ENCODE measurements at regions not wholly inside any gene's neighbourhood (a gene's known extent, or its start where the extent isn't known, plus 50 kb on each side); places are given as distances from the start of the nearest gene placed in this dataset.

- no peak for TF ChIP-seq SIN3A (IDR thresholded peaks at IDR 0.05; ENCODE audit: borderline replicate concordance, insufficient read depth, low read length)
- TF ChIP-seq TAF1 (IDR thresholded peaks at IDR 0.05; ENCODE audit: borderline replicate concordance, insufficient read depth, low read length): no peak
- no peak for TF ChIP-seq FOXP2 (optimal IDR thresholded peaks at IDR 0.05; ENCODE audit: borderline replicate concordance, extremely low read depth, extremely low read length, insufficient read depth)
- TF ChIP-seq POLR2AphosphoS5 (IDR thresholded peaks at IDR 0.05; ENCODE audit: low read depth, low read length): no peak
- TF ChIP-seq REST (IDR thresholded peaks at IDR 0.05; ENCODE audit: insufficient read depth in 1 of 2, low read depth in 2 of 2, low read length in 2 of 2): no peak
These were observed 61.9 kb upstream of the JARID2 start for GRCh38 chr6:15183979-15184378.

- TF ChIP-seq SIN3A (IDR thresholded peaks at IDR 0.05; ENCODE audit: borderline replicate concordance, insufficient read depth, low read length) (no peak), REST (IDR thresholded peaks at IDR 0.05; ENCODE audit: insufficient read depth in 1 of 2, low read depth in 2 of 2, low read length in 2 of 2) (no peak), POLR2AphosphoS5 (IDR thresholded peaks at IDR 0.05; ENCODE audit: low read depth, low read length) (no peak), FOXP2 (optimal IDR thresholded peaks at IDR 0.05; ENCODE audit: borderline replicate concordance, extremely low read depth, extremely low read length, insufficient read depth) (no peak), TAF1 (IDR thresholded peaks at IDR 0.05; ENCODE audit: borderline replicate concordance, insufficient read depth, low read length) (no peak)
These were observed 61.4 kb upstream of the JARID2 start for GRCh38 chr6:15184441-15184861.

GRCh38 chr6:15194453-15194852 lies 51.4 kb upstream of the JARID2 start:
- no peak for TF ChIP-seq REST (IDR thresholded peaks at IDR 0.05; ENCODE audit: insufficient read depth in 1 of 2, low read depth in 2 of 2, low read length in 2 of 2)
- TF ChIP-seq POLR2AphosphoS5 (IDR thresholded peaks at IDR 0.05; ENCODE audit: low read depth, low read length): no peak
- TF ChIP-seq SIN3A (IDR thresholded peaks at IDR 0.05; ENCODE audit: borderline replicate concordance, insufficient read depth, low read length): no peak
- TF ChIP-seq TAF1 (IDR thresholded peaks at IDR 0.05; ENCODE audit: borderline replicate concordance, insufficient read depth, low read length): no peak
- TF ChIP-seq FOXP2 (optimal IDR thresholded peaks at IDR 0.05; ENCODE audit: borderline replicate concordance, extremely low read depth, extremely low read length, insufficient read depth): no peak
